Activated T-helper 1 cell treated with anti-CD3 and anti-CD28 coated beads, Interleukin-12 subunit alpha, Interleukin-12 subunit beta, Interleukin-2, Interleukin-4 antibody, amounts not matched to agents 30 ng/mL and 10 ng/mL and 1 ng/mL, durations not matched to agents 14 hours and 24 hours and 36 hours (primary cell): ENCODE measurements at regions not wholly inside any gene's neighbourhood (a gene's known extent, or its start where the extent isn't known, plus 50 kb on each side); places are given as distances from the start of the nearest gene placed in this dataset.
"Not testable (repeated sequence)": the region's sequence is repeated elsewhere in the genome, so short reads cannot be mapped to it uniquely, and the experiment has no call there.

Experiments used
- DNase-seq: peaks from one replicate; pipeline ENCODE4 v3.0.0; 2021; ENCODE audit warnings: low spot score
- H3K27ac Mint-ChIP-seq: one replicate; pipeline ENCODE4 v1.8.0; 2021; ENCODE audit warnings: mild to moderate bottlenecking, mixed read lengths
- H3K27me3 Mint-ChIP-seq: one replicate; pipeline ENCODE4 v1.8.0; 2022; ENCODE audit warnings: mild to moderate bottlenecking, moderate library complexity, mixed read lengths; ENCODE audit not compliant: insufficient read depth
- H3K36me3 Mint-ChIP-seq: one replicate; pipeline ENCODE4 v1.8.0; 2021; ENCODE audit warnings: low read depth, mixed read lengths
- H3K4me1 Mint-ChIP-seq: one replicate; pipeline ENCODE4 v1.8.0; 2021; ENCODE audit warnings: low read depth, mixed read lengths
- H3K4me3 Mint-ChIP-seq: one replicate; pipeline ENCODE4 v1.8.0; 2021; ENCODE audit warnings: mild to moderate bottlenecking, moderate library complexity, mixed read lengths
- H3K9me3 Mint-ChIP-seq: one replicate; pipeline ENCODE4 v1.8.0; 2021; ENCODE audit warnings: mixed read lengths
- intact Hi-C: fragments of 100-400 bp; cut with micrococcal nuclease; formaldehyde crosslinking; loops from one replicate; pipeline ENCODE4 v1.15.1; 2024

DNA sequence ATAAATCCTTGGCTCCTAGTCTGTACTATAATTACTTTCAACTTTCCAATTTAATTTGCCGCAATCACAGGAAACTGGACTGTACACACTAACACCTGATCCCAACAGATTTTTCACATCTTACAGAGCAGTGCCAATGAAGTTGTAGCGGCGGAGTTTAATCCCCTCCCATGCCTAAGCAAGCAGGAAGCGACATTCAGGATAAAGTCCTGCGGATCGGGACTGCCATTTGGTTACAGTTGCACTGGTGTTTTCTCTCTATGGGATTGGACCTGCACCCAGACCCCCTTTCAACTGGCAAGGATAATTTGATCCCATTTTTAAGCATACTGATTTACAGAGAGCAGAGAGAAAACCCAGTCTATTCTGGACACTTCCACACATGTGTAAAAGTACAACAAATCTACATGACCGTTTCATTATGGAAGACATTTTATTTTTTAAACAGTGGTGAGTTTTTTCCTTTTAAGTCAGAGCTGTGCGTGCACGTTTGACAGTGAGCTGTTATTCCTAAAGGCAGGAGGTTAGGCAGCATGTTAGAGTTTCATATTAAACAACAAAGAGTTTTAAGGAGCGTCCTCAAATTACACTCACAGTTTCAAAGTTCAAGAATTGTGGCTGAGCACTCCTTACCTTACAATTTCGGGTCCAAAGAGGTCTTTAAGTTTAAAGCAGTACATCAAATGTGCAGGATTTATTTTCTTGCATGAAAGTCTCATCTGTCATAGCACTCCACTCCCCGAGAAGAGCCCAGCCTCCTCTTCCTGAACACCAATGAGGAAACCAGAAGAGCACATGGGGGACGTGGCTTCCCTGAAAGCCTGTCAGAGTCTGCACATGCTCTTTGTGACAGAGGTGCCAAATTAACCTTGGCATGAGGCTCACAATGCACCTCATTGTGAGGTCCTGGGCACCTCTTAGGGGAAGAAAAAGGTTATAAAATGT is 141.6 kb upstream of the RFC3 start:
- H3K4me3 Mint-ChIP-seq: peak overlapping the region; percentile 15
- intact Hi-C loops: loop anchor here (5.0 kb wide), 1 partner anchor 529 kb away; no protein-coding TSS in a partner anchor
- H3K36me3 Mint-ChIP-seq: peaks cover 1% of the 10 kb centered on the region
- peaks cover 4% of the 10 kb centered on the region for H3K9me3 Mint-ChIP-seq
- peaks cover 36% of the 10 kb centered on the region for H3K4me1 Mint-ChIP-seq
- H3K27ac Mint-ChIP-seq: no peak overlapping the region
- peak; percentile 9 for DNase-seq
- peaks cover 2% of the 10 kb centered on the region for H3K27me3 Mint-ChIP-seq

- peaks cover 6% of the 10 kb centered on the region for H3K9me3 Mint-ChIP-seq
- peaks cover 1% of the 10 kb centered on the region for H3K36me3 Mint-ChIP-seq
- peaks cover 36% of the 10 kb centered on the region for H3K4me1 Mint-ChIP-seq
- peak overlapping the region; percentile 17 for H3K4me3 Mint-ChIP-seq
- intact Hi-C loops: loop anchor here (5.0 kb wide), 1 partner anchor 530 kb away; no protein-coding TSS in a partner anchor
- DNase-seq: no peak
- H3K27me3 Mint-ChIP-seq: peaks cover 2% of the 10 kb centered on the region
- no peak overlapping the region for H3K27ac Mint-ChIP-seq
Observed at GRCh38 chr13:33677215-33677614, 140.7 kb upstream of the RFC3 start.

GRCh38 chr13:33678084-33678483 is 139.9 kb upstream of the RFC3 start:
- no peak overlapping the region for H3K27ac Mint-ChIP-seq
- DNase-seq: no peak
- peaks cover 2% of the 10 kb centered on the region for H3K27me3 Mint-ChIP-seq
- H3K36me3 Mint-ChIP-seq: peaks cover 1% of the 10 kb centered on the region
- H3K4me3 Mint-ChIP-seq: no peak overlapping the region
- peaks cover 6% of the 10 kb centered on the region for H3K9me3 Mint-ChIP-seq
- H3K4me1 Mint-ChIP-seq: peaks cover 36% of the 10 kb centered on the region
- intact Hi-C loops: loop anchor here (2.0 to 5.0 kb wide), 4 partner anchors 473 to 1251 kb away; no protein-coding TSS in a partner anchor

- peaks cover 6% of the 10 kb centered on the region for H3K9me3 Mint-ChIP-seq
- peaks cover 2% of the 10 kb centered on the region for H3K27me3 Mint-ChIP-seq
- peak; percentile 71 for DNase-seq
- H3K4me1 Mint-ChIP-seq: peaks cover 36% of the 10 kb centered on the region
- intact Hi-C loops: loop anchor here (1.0 to 5.0 kb wide), 10 partner anchors 40 to 1252 kb away; partner anchors contain the start of gene RFC3
- peak overlapping the region; percentile 73 for H3K4me3 Mint-ChIP-seq
- peaks cover 1% of the 10 kb centered on the region for H3K36me3 Mint-ChIP-seq
- peak overlapping the region; percentile 91 for H3K27ac Mint-ChIP-seq
Observed at GRCh38 chr13:33678906-33679657, 138.9 kb upstream of the RFC3 start.

DNA sequence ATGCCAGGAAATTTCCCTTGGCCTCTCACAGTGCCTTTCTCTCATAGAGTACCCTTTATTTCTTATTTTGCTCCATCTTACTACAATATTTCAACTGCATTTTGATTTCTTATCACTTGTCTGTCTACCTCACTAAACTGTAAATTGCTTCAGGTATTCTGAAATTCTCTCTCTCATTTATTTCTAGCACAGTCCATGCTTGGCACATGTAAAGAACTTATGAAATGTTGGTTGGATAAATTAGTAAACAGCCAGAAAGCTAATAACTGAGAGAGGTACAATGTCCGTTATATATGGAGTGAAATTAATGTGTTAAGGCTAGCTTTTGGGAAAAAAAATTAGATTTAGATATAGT is 138.3 kb upstream of the RFC3 start:
- intact Hi-C loops: loop anchor here (1.0 to 5.0 kb wide), 10 partner anchors 40 to 1253 kb away; partner anchors contain the start of gene RFC3
- peak overlapping the region; percentile 73 for H3K4me3 Mint-ChIP-seq
- peak overlapping the region; percentile 91 for H3K27ac Mint-ChIP-seq
- H3K36me3 Mint-ChIP-seq: peaks cover 1% of the 10 kb centered on the region
- peaks cover 6% of the 10 kb centered on the region for H3K9me3 Mint-ChIP-seq
- H3K4me1 Mint-ChIP-seq: peaks cover 36% of the 10 kb centered on the region
- no peak for DNase-seq
- peaks cover 2% of the 10 kb centered on the region for H3K27me3 Mint-ChIP-seq

GRCh38 chr13:33682020-33682564 is 135.9 kb upstream of the RFC3 start:
- peaks cover 6% of the 10 kb centered on the region for H3K9me3 Mint-ChIP-seq
- intact Hi-C loops: no loop called here
- peaks cover 28% of the 10 kb centered on the region for H3K4me1 Mint-ChIP-seq
- DNase-seq: no peak
- H3K4me3 Mint-ChIP-seq: no peak overlapping the region
- H3K27me3 Mint-ChIP-seq: peaks cover 2% of the 10 kb centered on the region
- H3K27ac Mint-ChIP-seq: no peak overlapping the region
- H3K36me3 Mint-ChIP-seq: peaks cover 1% of the 10 kb centered on the region

DNA sequence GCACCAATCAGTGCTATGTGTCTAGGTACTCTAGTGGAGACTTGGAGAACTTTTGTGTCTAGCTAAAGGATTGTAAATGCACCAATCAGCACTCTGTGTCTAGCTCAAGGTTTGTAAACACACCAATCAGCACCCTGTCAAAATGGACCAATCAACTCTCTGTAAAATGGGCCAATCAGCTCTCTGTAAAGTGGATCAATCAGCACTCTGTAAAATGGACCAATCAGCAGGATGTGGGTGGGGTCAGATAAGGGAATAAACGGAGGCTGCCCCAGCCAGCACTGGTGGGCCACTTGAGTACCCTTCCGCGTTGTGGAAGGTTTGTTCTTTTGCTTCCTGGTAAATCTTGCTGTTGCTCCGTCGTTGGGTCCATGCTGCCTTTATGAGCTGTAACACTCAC is 135.3 kb upstream of the RFC3 start:
- H3K9me3 Mint-ChIP-seq, H3K27ac Mint-ChIP-seq, DNase-seq, H3K27me3 Mint-ChIP-seq, H3K4me3 Mint-ChIP-seq, H3K36me3 Mint-ChIP-seq, intact Hi-C loops: not testable (repeated sequence)
- peaks cover 22% of the 10 kb centered on the region for H3K4me1 Mint-ChIP-seq

DNA sequence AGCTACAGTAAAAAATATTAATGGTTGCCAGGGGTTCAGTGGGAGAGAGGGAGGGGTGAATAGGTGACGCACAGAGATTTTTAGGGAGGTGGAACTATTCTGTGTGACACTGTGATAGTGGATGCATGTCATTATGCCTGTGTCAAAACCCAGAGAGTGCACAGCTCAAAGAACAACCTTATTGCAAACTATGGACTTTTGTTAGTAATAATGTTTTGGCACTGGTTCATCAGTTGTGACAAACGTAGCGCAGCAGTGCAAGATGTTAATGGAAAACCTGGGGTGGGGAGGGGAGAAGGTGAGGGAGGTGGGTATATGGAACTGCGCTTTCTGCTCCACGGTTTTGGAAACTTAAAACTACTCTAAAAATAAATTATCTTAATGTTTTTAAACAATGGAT is 134.6 kb upstream of the RFC3 start:
- Mint-ChIP-seq H3K27ac (no peak overlapping the region), H3K36me3 (peaks cover 1% of the 10 kb centered on the region), H3K9me3 (peaks cover 6% of the 10 kb centered on the region), H3K4me1 (peaks cover 22% of the 10 kb centered on the region), H3K27me3 (no peaks in the 10 kb centered on the region), H3K4me3 (no peak overlapping the region)
- intact Hi-C loops: no loop called here
- DNase-seq: no peak

- Mint-ChIP-seq H3K9me3 (peaks cover 9% of the 10 kb centered on the region), H3K4me1 (peaks cover 9% of the 10 kb centered on the region), H3K27me3 (no peaks in the 10 kb centered on the region), H3K36me3 (peaks cover 1% of the 10 kb centered on the region), H3K4me3 (no peak overlapping the region), H3K27ac (no peak overlapping the region)
- no peak for DNase-seq
- intact Hi-C loops: no loop called here
Observed at GRCh38 chr13:33684874-33685273, 133.1 kb upstream of the RFC3 start.

DNA sequence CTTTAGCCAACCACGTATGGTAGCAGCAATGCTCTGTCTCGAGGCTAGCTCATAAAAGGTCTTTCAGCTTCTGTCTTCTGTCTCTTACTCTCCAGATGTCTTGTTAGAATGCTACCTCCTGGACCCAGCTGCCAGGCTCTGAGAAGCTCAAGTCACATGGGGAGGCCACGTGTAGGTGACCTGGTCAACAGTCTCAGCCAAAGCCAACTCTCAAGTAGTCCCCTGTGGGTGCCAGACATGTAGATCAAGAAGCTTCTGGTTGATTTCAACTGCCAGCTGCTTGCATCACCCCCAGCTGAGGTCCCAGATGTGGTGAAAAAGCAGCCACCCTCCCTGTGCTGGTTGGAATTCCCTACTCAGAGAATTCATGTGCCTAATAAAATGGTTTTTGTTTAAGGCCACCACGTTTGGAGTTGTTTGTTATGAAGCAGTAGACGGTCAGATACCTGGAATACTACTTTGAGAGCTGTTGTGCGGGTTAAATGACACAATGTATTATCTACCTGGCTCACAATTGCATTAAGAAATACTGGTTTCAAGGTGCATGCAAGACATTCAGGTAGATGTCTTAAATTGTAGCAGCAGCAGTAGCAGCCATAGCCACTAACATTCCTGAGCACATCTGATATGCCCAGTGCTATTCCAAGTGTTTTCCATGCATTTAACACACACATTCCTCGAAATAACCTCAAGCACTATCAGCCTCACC is 131.0 kb upstream of the RFC3 start:
- Mint-ChIP-seq H3K27me3 (no peaks in the 10 kb centered on the region), H3K4me1 (no peaks in the 10 kb centered on the region), H3K4me3 (no peak overlapping the region), H3K27ac (no peak overlapping the region), H3K36me3 (no peaks in the 10 kb centered on the region), H3K9me3 (peaks cover 3% of the 10 kb centered on the region)
- DNase-seq: no peak
- intact Hi-C loops: no loop called here

DNA sequence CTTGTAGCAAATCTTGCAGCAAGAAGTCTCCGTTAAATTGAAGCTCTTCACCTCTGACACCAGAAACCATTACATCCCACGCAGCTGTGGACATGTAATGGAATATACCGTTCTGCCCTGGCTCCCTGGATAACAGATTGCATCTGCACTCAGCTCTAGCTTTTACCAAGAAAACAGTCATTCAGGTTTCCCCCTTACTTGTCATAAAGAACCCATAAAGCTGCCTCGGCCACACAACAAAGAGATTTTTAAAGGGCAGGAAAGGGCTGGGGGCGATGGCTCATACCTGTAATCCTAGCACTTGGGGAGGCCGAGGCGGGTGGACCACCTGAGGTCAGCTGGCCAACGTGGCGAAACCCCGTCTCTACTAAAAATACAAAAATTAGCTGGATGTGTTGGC is 127.6 kb upstream of the RFC3 start:
- no peaks in the 10 kb centered on the region for H3K4me1 Mint-ChIP-seq
- no peaks in the 10 kb centered on the region for H3K36me3 Mint-ChIP-seq
- DNase-seq: no peak
- no peak overlapping the region for H3K27ac Mint-ChIP-seq
- H3K4me3 Mint-ChIP-seq: no peak overlapping the region
- H3K9me3 Mint-ChIP-seq: peaks cover 3% of the 10 kb centered on the region
- intact Hi-C loops: no loop called here
- H3K27me3 Mint-ChIP-seq: no peaks in the 10 kb centered on the region

DNA sequence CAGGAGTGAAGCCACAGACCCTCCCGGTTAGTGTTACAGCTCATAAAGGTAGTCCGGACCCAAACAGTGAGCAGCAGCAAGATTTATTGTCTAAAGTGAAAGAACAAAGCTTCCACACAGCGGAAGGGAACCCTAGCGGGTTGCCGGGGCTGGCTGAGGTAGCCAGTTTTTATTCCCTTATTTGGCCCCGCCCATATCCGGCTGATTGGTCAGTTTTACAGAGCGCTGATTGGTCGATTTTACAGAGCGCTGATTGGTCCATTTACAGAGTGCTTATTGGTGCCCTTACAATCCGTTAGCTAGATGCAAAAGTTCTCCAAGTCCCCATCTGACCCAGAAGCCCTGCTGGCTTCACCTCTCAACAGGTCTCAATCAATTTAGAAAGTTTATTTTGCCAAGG is 126.0 kb upstream of the RFC3 start:
- Mint-ChIP-seq H3K9me3 (peaks cover 3% of the 10 kb centered on the region), H3K27me3 (no peaks in the 10 kb centered on the region), H3K27ac (no peak overlapping the region), H3K4me1 (no peaks in the 10 kb centered on the region), H3K36me3 (no peaks in the 10 kb centered on the region), H3K4me3 (no peak overlapping the region)
- no peak for DNase-seq
- intact Hi-C loops: no loop called here
